ENCODE measurements at regions not wholly inside any gene's neighbourhood (a gene's known extent, or its start where the extent isn't known, plus 50 kb on each side); places are given as distances from the start of the nearest gene placed in this dataset.

GRCh38 chr6:56736804-56737203 lies 94.1 kb upstream of the DST start:
- no peak for TF ChIP-seq CTCF (IDR thresholded peaks at IDR 0.05; ENCODE audit: low read length)
- no peak for TF ChIP-seq EZH2 (IDR thresholded peaks at IDR 0.05; ENCODE audit: borderline replicate concordance, low read length)

Measured in OCI-LY1 (cell line).